ENCODE measurements at regions not wholly inside any gene's neighbourhood (a gene's known extent, or its start where the extent isn't known, plus 50 kb on each side); places are given as distances from the start of the nearest gene placed in this dataset.

GRCh38 chr11:69969890-69970784, 108.0 kb upstream of the ANO1 start (continued):
- TF ChIP-seq KIAA2018 (CRISPR knock-in tag; IDR thresholded peaks at IDR 0.05; ENCODE audit: borderline replicate concordance) (0 out of 2 replicates have a peak, but pooled peaks have one; percentile 9), STAT5B (CRISPR knock-in tag; IDR thresholded peaks at IDR 0.05) (peak; percentile 65; the same call in 1 of the 2 replicates), ZNF10 (CRISPR knock-in tag; IDR thresholded peaks at IDR 0.05; ENCODE audit: borderline replicate concordance, low read depth) (no peak), ZNF446 (CRISPR knock-in tag; IDR thresholded peaks at IDR 0.05) (no peak), MLLT10 (CRISPR knock-in tag; IDR thresholded peaks at IDR 0.05) (no peak), ZNF20 (CRISPR knock-in tag; IDR thresholded peaks at IDR 0.05) (no peak), MBNL3 (CRISPR knock-in tag; conservative IDR thresholded peaks at IDR 0.05) (no peak), TCF12 (IDR thresholded peaks at IDR 0.05) (no peak), TCF12 (CRISPR knock-in tag; IDR thresholded peaks at IDR 0.05) (peak; percentile 92), SRY (CRISPR knock-in tag; IDR thresholded peaks at IDR 0.05) (no peak), ZNF513 (CRISPR knock-in tag; conservative IDR thresholded peaks at IDR 0.05) (no peak), BRCA1 (CRISPR knock-in tag; IDR thresholded peaks at IDR 0.05) (peak; percentile 85), NONO (IDR thresholded peaks at IDR 0.05) (no peak), NONO (CRISPR knock-in tag; conservative IDR thresholded peaks at IDR 0.05) (peak; percentile 89)
- TF ChIP-seq, protein P1, sequence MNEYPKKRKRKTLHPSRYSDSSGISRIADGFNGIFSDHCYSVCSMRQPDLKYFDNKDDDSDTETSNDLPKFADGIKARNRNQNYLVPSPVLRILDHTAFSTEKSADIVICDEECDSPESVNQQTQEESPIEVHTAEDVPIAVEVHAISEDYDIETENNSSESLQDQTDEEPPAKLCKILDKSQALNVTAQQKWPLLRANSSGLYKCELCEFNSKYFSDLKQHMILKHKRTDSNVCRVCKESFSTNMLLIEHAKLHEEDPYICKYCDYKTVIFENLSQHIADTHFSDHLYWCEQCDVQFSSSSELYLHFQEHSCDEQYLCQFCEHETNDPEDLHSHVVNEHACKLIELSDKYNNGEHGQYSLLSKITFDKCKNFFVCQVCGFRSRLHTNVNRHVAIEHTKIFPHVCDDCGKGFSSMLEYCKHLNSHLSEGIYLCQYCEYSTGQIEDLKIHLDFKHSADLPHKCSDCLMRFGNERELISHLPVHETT (CRISPR knock-in tag; conservative IDR thresholded peaks at IDR 0.05), result peak; percentile 73; the same call in 1 of the 2 replicates

Measured in HepG2 (cell line).